BJ (cell line): ENCODE measurements at regions not wholly inside any gene's neighbourhood (a gene's known extent, or its start where the extent isn't known, plus 50 kb on each side); places are given as distances from the start of the nearest gene placed in this dataset.

Experiments used
- CTCF ChIA-PET: fragments of 350-600 bp; formaldehyde crosslinking; extraction: SDS; loops from one replicate; lab custom pipeline; 2021; ENCODE audit warnings: antibody characterized with exemption, inconsistent platforms; lab: Yijun Ruan, JAX
- POLR2A ChIA-PET: fragments of 300-600 bp; sonication (Branson Sonifier 250); formaldehyde crosslinking; extraction: SDS; loops from one replicate; lab custom pipeline; 2021; ENCODE audit warnings: antibody characterized with exemption; lab: Charles Lee
- DNase-seq: peaks from one replicate; pipeline ENCODE4 v3.0.0-alpha.2; 2011; ENCODE audit warnings: low read depth
- H3K27me3 ChIP-seq: 2 replicates; pipeline ENCODE4 v1.6.0; 2011; ENCODE audit warnings: low read length; ENCODE audit not compliant: control insufficient read depth, insufficient read depth
- H3K36me3 ChIP-seq: 2 replicates; pipeline ENCODE4 v1.5.1; 2011; ENCODE audit warnings: low read length; ENCODE audit not compliant: control insufficient read depth, insufficient read depth
- H3K4me3 ChIP-seq: 2 replicates; pipeline ENCODE4 v1.5.1; 2011; ENCODE audit warnings: low read depth, mild to moderate bottlenecking, control low read depth, low read length
- TF ChIP-seq, protein P1 (sequence below): IDR thresholded peaks from 2 replicates; pipeline ENCODE4 v1.5.1; 2011; ENCODE audit warnings: low read depth, mild to moderate bottlenecking, control low read depth, inconsistent platforms, low read length, moderate library complexity; ENCODE audit not compliant: insufficient read depth

DNA sequence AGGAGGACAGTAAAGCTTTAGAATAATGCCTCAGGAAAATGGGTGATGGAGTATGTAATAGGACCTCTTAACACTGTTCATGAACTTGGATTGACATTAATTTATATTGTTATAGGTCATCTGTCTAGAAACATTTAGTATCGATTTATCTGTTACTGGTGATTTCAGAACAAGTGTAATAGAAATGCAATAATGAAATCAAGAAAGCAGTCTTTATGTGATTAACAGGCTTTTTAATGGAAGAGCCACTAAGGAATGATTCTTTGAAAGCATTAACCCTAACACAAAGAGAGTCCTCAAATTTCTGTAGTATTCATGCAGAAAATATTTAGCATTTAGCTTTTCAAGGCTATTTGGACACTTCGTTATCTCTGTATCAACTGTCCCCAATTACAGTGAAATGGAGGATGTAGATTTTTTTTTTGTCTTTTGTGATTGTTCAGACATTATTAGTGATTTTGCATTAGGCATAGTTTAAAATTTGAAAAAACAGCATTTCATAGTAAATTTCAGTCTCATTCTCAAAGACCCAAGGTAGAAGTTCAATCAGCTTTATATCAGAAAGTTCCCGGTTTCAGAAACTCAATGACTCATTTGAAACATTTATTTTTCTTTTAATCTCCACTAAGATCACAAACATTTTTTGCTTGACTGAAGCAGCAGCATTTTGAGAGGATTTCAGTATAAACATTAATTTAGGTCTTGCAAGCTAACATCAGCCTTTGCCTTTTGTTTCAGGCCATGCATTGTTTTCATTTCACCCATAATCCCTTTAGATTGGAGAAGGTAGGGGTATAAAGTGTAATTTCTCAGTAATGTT, 56.3 kb downstream of the AGTR2 start:
- no peak for DNase-seq
- Histone ChIP-seq H3K27me3 (no peaks in the 10 kb centered on the region), H3K36me3 (no peaks in the 10 kb centered on the region), H3K4me3 (no peak overlapping the region)
- CTCF ChIA-PET: no interaction called here
- TF ChIP-seq, protein P1, sequence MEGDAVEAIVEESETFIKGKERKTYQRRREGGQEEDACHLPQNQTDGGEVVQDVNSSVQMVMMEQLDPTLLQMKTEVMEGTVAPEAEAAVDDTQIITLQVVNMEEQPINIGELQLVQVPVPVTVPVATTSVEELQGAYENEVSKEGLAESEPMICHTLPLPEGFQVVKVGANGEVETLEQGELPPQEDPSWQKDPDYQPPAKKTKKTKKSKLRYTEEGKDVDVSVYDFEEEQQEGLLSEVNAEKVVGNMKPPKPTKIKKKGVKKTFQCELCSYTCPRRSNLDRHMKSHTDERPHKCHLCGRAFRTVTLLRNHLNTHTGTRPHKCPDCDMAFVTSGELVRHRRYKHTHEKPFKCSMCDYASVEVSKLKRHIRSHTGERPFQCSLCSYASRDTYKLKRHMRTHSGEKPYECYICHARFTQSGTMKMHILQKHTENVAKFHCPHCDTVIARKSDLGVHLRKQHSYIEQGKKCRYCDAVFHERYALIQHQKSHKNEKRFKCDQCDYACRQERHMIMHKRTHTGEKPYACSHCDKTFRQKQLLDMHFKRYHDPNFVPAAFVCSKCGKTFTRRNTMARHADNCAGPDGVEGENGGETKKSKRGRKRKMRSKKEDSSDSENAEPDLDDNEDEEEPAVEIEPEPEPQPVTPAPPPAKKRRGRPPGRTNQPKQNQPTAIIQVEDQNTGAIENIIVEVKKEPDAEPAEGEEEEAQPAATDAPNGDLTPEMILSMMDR: no peak
- POLR2A ChIA-PET: no interaction called here

DNA sequence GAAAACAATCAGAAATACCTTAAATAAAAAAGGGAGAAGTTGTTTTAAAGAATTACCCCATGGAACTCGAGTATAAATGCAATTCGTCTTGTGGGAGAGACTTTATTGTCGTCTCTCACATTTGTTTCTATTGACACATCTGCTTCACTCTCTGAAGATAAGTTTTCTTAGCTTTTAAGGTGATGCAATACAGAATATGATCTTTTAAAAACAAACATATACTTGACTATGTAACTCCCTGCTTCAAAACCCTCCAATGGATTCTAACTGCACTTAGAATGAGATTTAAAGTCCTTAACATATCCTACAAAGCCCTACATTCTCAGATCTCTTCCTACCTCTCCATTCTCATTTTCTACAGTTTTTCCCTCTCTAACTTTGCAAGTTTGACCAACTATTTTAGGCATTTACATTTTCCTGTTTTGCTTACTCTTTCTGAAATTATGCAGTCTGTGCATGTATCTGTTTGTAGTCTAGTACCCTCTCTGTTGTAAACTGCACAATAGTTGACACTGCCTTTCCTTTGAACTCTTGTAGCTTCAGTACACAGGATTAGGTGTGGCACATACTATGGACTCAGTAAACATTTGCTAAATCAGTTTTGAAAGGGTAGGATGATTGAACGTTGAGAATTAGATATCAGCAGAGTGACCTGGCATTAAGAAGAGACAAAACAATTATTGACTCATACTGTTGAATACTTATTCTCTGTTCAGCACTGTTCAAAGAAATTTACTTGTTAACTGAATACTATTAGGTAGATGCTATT, 59.8 kb downstream of the AGTR2 start:
- DNase-seq: no peak
- POLR2A ChIA-PET: no interaction called here
- CTCF ChIA-PET: no interaction called here
- Histone ChIP-seq H3K36me3 (no peaks in the 10 kb centered on the region), H3K27me3 (no peaks in the 10 kb centered on the region), H3K4me3 (no peak overlapping the region)
- TF ChIP-seq, protein P1: no peak

DNA sequence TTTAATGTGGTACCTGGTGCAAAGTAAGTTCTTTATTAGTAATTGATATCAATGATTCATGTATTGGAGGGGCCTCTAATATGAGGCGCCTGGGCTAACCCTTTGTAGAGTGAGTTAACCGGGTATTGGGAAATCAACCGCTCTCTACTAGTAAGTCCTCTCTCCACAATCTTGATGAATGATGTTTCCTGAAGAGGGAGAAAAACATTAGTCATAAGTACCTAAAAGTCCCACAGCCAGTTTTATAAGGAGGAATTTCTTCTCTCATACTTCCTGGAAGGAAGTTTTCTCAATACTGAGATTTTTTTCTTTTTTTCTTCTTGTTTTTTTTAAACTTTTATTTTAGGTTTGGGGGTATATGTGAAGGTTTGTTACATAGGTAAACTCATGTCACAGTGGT, 62.3 kb downstream of the AGTR2 start:
- Histone ChIP-seq H3K4me3 (no peak overlapping the region), H3K36me3 (no peaks in the 10 kb centered on the region), H3K27me3 (no peaks in the 10 kb centered on the region)
- ChIA-PET POLR2A (no interaction called here), CTCF (no interaction called here)
- TF ChIP-seq, protein P1: no peak
- DNase-seq: no peak

DNA sequence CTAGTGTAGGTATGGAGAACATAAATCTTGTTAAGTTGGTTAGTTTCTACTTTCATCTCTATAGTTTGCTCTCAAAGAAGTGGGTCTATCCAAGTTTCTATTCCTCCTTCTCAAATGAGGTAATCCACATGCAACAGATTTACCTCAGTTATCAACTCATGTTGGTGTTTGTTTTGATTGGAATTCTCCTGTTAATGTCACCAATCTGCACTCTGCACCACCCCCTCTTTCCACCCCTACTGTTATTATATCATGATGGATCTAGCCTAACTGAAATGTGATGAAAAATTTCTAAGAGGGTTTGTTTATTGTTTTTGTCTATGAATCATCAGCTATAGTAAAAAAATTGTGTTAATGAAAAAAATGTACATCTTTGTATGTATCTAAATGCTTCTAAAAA, 66.1 kb downstream of the AGTR2 start:
- DNase-seq: no peak
- Histone ChIP-seq H3K4me3 (no peak overlapping the region), H3K36me3 (no peaks in the 10 kb centered on the region), H3K27me3 (no peaks in the 10 kb centered on the region)
- TF ChIP-seq, protein P1: no peak
- POLR2A ChIA-PET: no interaction called here
- CTCF ChIA-PET: no interaction called here

DNA sequence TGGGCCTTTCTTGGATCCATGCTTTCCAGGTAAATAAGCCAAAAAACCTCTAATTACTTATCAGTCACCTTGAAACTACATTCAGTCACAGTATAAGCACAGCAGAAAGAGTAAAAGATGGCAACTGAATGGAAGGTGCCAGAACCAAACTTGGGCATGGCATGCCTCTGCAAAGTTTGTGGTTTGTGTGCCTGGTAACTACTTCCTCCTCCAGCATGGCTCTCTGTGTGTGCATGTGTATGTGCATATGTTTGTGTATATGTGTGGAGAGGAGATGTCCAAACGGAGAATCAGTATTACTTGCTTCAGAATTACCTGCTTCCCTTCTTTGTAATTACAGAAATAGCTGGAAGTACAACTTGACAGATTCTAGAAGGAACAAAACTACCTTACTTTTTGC, 67.5 kb downstream of the AGTR2 start:
- POLR2A ChIA-PET: no interaction called here
- TF ChIP-seq, protein P1: no peak
- CTCF ChIA-PET: no interaction called here

More for the DNA sequence above, 67.5 kb downstream of the AGTR2 start:
- Histone ChIP-seq H3K4me3 (no peak overlapping the region), H3K36me3 (no peaks in the 10 kb centered on the region), H3K27me3 (no peaks in the 10 kb centered on the region)
- no peak for DNase-seq
